ENCODE measurements at regions not wholly inside any gene's neighbourhood (a gene's known extent, or its start where the extent isn't known, plus 50 kb on each side); places are given as distances from the start of the nearest gene placed in this dataset.

DNA sequence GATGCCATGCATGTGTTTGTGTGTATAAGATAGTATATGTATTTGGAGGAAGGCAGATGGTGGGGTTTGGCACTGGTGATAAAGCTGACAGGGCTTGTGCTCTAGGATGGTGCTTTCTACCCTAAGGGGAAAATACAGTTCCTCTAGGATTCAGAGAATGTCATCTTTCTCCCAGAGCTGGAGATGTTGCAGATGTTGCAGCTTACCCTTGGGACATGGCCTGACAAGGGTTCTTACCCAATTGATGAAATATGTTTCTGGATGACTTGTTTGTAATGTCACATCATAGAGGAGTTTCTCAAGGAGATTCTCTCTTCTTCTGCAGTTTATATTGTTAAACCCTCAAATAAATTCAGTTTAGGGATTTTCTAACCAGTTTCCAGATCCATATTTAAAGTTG, 52.5 kb upstream of the PITX2 start:
- no peak for DNase-seq

GRCh38 chr4:110676241-110676640, 53.4 kb upstream of the PITX2 start:
- no peak for DNase-seq

- DNase-seq: no peak
These were observed 55.8 kb upstream of the PITX2 start for GRCh38 chr4:110678517-110679227.

DNA sequence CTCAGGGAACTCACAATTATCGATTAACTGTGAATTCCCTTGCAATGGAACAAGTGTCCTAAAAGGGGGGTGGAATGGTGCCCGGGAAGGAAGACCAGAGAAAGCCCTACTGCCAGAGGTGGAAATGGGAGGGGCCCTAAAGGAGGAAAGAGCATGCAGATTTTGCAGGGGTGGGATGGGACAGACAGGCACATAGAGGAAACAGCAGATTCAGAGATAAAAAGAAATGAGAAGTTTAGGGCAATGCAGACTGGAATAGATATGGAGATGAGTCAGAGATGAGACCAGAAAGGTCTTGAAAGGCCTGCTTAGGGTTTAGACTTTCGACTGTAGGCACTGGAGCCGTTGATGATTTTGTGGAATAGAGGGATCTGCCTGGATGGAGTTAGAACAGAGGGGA, 57.4 kb upstream of the PITX2 start:
- DNase-seq: peak; percentile 27

GRCh38 chr4:110681381-110681780, 58.5 kb upstream of the PITX2 start:
- DNase-seq: peak in 1 of 2 experiments; percentile 12

GRCh38 chr4:110682311-110682710, 59.4 kb upstream of the PITX2 start:
- no peak for DNase-seq

GRCh38 chr4:110683601-110684000, 60.7 kb upstream of the PITX2 start:
- no peak for DNase-seq

DNA sequence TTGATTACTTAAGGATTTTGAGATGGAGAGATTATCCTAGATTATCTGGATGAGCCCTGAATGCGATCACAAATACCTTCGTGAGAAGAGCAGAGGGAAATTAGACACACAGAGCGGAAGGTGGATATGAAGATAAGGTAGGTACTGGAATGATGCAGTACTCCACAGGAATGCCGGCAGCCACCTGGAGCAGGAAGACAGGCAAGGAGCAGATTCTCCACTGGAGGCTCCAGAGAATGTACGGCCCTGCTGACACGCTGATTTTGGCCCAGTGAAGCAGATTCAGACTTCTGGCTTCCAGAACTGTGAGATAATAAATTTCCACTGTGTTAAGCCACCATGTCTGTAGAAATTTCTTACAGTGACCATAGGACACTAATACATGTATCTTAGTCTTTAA, 79.4 kb upstream of the PITX2 start:
- no peak for DNase-seq

- DNase-seq: peak; percentile 22 to 54
These were observed 82.0 kb upstream of the PITX2 start for GRCh38 chr4:110704748-110705439.

DNA sequence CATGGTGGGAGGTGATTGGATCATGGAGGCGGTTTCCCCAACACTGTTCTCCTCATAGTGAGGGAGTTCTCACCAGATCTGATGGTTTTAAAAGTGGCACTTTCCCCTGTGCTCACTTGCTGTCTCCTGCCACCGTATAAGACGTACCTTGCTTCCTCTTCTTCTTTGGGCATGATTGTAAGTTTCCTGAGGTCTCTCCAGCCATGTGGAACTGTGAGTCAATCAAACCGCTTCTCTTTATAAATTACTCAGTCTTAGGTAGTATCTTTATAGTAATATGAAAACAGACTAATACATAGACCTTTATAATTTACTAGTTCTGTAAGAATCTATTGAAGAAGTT, 82.5 kb upstream of the PITX2 start:
- DNase-seq: no peak

GRCh38 chr4:110710070-110710469, 87.2 kb upstream of the PITX2 start:
- DNase-seq: no peak

DNA sequence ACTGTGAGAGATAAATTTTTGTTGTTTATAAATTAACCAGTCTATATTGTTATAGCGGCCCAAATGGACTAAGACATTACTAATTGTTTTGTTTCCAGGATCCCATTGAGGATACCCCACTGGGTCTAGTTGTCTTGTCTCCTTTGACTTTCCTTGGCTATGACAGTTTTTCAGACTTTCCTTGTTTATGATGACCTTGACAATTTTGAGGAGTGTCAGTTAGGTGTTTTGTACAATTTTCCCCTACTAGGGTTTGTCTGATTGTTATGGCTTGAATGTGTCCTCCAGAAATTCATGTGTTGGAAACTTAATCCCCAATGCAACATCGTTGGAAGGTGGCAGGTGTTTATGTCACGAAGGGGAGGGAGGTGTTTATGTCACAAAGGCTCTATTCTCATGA, 89.6 kb upstream of the PITX2 start:
- no peak for DNase-seq

DNA sequence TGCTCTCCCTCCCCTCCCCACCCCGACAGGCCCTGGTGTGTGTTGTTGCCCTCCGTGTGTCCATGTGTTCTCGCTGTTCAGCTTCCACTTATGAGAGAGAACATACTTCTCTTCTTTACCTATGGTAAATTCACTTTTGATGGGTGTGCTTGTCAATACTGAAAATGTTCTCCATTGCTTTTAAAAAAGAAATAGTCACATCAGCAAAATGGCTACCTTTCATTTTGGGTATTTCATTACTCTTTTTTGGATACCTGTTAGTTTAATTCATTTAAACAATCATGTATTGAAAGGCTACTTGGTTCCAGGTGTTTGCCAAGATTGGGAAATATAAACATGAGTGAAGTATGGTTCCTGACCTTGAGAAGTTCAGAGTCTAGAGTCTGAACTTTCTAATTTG, 107.4 kb upstream of the PITX2 start:
- no peak for DNase-seq

DNA sequence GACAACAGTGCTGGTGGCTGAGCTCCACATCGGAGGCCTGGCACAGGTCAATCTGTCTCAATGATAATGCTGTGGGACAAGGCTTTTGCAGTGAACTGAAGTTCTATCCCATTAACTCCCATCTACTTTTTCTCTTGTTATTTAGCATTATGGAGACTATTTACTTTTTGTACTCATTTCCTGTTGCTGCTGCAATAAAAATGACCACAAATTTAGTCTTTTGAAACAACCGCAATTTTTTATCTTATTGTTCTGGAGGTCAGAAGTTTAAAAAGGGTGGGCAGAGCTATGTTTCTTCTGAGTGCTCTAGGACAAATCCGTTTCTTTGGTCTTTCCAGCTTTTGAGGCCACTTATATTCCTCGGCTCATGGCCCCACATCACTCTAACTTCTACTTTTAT, 111.0 kb upstream of the PITX2 start:
- no peak for DNase-seq

GRCh38 chr4:110735686-110736085, 112.8 kb upstream of the PITX2 start:
- DNase-seq: no peak

- DNase-seq: no peak
These were observed 115.1 kb upstream of the PITX2 start for GRCh38 chr4:110737931-110738330.

- peak; percentile 17 to 29 for DNase-seq
These were observed 119.3 kb upstream of the PITX2 start for GRCh38 chr4:110742143-110742542.

DNA sequence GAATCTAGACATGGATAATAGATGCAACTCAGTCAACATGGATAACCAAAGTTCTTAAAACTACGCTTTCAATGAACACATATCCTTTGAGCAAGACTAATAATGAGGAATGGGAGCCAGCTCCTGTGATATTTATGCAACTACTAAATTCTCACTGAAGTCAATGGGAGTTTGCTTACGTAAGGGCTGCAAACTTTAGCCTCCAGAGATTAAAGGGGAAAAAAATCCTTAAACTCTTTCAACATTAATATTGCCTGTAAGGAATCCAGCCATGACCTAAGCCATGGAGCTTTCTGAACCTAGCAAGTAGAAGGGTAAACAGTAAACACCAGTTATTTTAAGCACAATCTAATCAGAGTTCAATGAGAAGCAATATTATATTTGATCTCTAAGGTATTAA, 125.2 kb upstream of the PITX2 start:
- no peak for DNase-seq

DNA sequence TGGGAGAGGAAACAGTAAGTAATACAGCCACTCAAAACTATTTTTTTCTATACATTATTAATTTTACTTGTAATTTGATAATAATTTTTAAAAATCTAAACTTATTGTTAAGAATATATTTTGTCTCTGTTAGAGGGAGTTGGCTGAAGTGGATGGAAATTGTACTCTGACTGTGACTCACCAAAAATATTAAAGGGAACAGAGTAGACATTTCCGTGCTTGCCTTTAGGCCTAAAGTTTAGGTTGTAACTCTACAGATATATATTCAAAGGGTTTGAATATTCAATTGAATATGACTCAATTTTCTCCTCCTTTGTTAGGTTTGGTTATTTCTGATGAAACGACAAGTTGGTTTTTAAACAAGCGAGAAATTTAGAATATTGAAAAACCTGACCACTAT, 128.3 kb upstream of the PITX2 start:
- DNase-seq: no peak

DNA sequence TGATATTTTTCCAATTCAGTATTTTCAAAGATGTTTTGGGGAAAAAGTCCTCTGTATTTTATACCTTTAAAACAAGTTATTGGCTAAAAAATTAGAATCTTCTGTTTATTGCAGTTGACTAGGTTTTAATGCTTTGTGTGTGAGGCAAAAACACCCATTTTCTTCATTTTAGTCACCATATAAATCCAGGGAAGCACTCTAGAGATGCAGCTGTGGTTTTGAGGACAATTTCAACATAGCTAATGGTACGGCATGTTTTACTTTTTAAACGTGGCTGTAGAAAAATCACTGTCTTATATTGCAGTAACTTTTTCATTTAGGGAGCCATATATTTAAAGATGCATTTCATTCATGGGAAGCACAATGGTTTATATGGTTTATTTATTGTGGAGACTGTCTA, 129.1 kb upstream of the PITX2 start:
- DNase-seq: no peak

DNA sequence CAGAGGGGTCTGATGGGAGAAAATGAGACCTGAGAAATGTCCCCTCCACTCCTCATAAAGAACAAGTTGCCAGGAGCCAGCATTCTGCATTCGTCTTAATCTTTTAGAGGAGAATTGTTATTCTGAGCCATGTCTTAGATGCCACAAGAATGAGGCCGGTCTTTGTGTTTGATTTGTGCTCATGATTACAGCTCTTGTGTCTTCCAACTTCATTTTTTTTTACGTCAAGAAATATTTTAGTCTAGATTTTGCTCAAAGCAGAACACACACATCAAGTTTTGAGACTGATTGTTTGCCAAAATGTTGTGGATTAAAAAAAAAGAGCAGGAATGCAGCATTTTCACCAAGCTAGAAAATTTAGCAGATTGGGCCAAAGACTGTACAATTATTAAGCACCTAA, 130.6 kb upstream of the PITX2 start:
- no peak for DNase-seq

DNA sequence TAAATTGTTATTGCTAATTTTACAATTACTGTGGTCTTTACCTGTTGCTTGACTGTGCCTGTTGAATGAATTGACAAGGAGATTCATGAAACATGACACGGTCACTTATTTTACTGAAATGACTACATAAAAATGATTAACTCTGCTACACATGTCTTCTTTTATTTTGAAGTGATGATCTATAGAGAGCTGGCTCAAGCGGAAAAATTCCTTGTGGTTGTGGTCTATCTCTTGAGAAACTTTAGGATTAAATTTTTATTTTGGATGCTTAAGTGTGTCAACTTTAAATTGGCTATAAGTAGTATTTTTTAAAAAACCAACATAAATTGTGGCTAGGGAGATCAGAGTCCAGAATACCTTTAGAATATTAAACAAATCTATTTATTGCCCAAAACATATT, 131.8 kb upstream of the PITX2 start:
- DNase-seq: no peak

DNA sequence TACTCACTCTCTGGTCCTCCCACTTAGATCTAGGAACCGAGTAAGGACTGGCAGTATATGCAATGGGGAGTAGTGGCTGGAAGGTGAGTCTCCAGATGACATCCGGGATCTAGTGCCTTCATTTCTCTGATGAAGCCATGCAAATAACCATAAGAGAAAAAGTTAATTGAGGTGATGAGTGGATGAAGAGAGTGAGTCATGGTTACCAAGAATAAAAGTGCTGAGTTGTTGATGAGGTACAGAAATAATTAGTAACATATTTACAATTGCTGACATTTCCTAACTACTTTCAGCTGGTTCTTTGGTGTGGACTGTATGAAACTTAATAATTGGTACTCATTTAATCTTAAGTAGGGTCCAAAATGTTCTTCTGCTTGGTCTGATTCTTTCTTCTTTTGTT, 146.7 kb upstream of the PITX2 start:
- no peak for DNase-seq

DNA sequence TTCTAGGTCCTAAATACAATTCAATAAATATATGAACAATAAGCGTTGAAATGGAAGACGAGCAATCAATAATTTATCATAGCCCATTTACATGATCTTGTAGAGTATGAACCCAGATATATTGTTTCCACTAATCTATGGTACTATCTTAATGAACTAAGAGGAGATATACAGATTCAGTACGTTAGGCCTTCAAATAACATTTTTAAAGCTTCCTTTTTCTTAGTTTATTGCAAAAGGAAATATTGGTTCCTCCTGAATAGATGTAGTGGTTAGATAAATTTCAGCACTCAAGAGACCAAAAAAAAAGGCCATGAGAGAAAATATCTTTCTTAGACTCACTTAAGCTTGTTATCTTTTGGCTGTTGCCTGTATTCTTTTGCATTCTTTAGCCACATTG, 147.5 kb upstream of the PITX2 start:
- DNase-seq: peak; percentile 35 to 52

GRCh38 chr4:110778521-110778920, 155.6 kb upstream of the PITX2 start:
- no peak for DNase-seq

Data from Kasumi-1 (cell line).